Putamen (tissue), 1 donor: ENCODE measurements at regions not wholly inside any gene's neighbourhood (a gene's known extent, or its start where the extent isn't known, plus 50 kb on each side); places are given as distances from the start of the nearest gene placed in this dataset.
"Not testable (repeated sequence)": the region's sequence is repeated elsewhere in the genome, so short reads cannot be mapped to it uniquely, and the experiment has no call there.

Source experiments
- DNase-seq: peaks from one replicate; pipeline ENCODE4 v3.0.0-alpha.2; 2016; ENCODE audit warnings: low spot score

DNA sequence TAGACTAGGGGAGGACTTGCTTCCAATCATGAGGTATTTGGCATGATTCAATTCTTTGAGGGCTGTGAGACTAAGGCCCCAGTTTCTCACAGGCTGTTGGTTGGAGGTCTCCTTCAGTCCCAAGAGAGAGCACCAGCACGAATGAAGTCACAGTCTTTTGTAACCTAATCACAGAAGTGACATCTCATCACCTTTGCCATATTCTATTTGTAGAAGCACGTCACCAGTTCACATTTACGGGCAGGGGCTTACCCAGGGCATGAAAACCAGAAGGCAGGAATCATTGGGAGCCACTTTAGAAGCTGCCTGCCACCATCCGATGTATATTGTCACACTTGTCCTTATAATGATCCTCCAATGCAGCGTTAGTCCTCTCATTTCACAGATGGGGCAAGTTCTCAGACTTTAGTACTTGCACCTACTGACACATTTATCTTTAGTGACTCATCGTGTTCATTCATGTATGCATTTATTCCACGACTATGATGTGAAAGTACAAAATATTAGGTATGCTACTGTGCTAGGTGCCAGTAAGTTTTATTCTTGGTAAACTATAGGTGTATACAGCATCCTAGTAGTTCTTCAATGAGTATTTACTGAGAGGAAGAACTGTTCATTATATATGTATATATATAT, 163.8 kb upstream of the PGRMC2 start:
- no peak for DNase-seq

DNA sequence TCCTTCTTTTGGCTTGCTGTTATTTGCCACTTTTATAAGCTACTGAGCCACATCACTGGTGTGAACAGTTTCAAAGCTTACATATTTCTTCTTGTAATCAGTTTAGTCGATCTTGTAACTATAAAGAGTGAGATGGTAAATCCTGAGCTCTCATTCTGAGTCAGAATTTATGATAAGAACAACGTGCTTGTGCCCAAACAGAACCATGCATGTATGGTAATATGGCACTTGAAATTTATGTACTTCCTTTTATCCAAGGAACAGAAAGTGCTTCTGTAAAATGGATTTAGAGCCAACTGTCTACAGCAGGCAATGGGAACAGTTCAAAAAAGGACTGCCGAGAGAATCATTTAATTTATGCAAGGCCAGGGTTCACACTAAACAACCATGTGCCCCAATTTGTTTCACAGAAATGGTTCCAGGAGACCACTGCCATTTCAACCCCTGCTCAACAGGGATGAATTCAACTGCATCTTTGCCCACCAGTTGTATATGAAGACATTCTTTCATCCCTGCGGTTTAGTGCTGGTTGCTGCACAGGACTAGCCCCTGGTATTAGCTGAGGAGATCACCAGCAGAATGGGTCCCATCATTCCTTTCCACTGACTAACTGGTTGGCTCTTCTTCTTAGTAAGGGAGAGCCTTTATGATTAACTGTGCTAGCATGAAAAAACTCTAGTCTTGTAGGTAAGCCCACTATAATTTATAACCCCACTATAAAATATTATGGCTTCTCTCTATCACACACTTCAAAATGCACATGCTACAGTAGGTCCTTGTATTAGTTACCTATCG, 162.9 kb upstream of the PGRMC2 start:
- no peak for DNase-seq

DNA sequence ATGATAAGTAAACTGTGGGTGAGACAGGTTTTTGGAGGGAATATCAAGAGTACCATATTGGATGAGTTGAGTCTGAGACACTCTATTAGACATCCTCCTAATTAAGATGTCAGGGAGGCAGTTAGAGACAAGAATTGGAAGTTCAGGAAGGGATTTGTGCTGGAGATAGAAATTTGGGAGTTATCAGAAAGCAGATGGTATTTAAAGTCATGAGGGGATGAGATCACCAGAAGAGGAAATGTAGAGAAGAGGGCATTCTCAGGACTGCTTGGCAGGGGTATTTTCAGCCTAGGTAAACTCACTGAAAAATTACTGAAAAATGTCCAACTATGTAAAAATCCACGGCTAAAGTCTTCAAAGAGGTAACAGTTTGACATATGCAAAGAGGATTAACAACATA, 161.6 kb upstream of the PGRMC2 start:
- DNase-seq = no peak

DNA sequence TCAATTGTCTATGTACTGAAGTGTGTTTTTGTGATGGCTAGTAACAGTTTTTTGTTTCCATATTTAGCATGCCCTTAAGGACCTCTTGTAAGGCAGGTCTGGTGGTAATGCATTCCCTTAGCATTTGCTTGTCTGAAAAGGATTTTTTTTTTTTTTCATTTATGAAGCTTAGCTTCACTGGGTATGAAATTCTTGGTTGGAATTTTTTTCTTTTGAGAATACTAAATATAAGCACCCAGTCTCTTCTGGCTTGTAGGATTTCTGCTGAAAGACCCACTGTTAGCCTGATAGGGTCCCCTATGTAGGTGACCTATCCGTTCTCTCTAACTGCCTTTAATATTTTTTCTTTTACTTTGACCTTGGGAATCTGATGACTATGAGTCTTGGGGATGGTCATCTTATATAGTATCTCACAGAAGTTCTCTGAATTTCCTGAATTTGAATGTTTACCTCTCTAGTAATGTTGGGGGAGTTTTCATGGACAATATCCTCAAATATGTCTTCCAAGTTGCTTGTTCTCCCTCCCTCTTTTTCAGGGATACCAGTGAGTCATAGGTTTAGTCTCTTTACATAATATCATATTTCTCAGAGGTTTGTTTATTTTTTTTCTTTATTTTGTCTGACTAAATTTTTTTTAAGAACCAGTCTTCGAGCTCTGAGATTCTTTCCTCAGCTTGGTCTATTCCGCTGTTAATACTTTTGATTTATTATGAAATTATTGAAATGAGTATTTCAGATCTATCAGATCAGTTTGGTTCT, 157.1 kb upstream of the PGRMC2 start:
- no peak for DNase-seq

DNA sequence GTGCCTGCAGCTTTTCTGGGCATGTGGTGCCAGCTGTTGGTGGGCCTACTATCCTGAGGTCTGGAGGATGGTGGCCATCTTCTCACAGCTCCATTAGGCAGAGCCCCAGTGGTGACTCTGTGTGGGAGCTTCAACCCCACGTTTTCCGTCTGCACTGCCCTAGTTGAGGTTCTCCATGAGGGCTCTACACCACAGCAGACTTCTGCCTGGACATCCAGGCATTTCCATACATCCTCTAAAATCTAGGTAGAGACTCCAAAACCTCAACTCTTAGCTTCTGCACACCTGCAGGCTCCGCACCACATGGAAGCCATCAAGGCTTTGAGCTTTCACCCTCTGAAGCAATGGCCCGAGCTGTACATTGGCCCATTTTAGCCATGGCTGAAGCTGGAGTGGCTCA, 153.3 kb upstream of the PGRMC2 start:
- no peak for DNase-seq

GRCh38 chr4:128437023-128437422, 149.4 kb upstream of the PGRMC2 start:
- DNase-seq = not testable (repeated sequence)

DNA sequence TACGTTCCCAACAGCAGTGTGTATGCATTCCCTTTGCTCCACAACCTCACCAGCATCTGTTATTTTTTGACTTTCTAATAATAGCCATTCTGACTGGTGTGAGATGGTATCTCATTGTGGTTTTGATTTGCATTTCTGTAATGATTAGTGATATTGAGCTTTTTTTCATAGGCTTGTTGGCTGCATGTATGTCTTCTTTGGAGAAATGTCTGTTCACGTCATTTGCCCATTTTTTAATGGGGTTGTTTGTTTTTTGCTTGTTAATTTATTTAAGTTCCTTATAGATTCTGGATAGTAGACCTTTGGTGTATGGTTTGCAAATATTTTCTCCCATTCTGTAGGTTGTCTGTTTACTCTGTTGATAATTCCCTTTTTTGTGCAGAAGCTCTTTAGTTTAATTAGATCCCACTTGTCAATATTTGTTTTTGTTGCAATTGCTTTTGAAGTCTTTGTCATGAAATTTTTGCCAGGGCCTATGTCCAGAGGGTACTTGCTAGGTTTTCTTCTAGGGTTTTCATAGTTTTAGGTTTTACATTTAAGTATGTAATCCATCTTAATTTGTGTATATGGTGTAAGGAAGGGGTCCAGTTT, 141.5 kb upstream of the PGRMC2 start:
- DNase-seq = not testable (repeated sequence)

DNA sequence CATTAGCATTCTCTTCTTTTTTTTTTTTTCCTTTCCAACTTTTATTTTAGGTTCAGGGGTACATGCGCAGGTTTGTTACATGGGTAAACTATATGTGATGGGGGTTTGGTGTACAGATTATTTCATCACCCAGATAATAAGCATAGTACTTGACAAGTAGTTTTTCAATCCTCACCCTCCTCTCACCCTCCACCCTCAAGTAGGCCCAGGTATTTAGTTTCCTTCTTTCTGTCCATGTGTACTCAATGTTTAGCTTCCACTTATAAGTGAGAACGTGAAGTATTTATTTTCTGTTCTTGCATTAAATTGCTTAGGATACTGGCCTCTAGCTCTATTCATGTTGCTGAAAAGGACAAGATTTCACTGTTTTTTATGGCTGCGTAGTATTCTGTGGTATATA, 140.8 kb upstream of the PGRMC2 start:
- DNase-seq = no peak

GRCh38 chr4:128427832-128428366, 140.3 kb upstream of the PGRMC2 start:
- no peak for DNase-seq

DNA sequence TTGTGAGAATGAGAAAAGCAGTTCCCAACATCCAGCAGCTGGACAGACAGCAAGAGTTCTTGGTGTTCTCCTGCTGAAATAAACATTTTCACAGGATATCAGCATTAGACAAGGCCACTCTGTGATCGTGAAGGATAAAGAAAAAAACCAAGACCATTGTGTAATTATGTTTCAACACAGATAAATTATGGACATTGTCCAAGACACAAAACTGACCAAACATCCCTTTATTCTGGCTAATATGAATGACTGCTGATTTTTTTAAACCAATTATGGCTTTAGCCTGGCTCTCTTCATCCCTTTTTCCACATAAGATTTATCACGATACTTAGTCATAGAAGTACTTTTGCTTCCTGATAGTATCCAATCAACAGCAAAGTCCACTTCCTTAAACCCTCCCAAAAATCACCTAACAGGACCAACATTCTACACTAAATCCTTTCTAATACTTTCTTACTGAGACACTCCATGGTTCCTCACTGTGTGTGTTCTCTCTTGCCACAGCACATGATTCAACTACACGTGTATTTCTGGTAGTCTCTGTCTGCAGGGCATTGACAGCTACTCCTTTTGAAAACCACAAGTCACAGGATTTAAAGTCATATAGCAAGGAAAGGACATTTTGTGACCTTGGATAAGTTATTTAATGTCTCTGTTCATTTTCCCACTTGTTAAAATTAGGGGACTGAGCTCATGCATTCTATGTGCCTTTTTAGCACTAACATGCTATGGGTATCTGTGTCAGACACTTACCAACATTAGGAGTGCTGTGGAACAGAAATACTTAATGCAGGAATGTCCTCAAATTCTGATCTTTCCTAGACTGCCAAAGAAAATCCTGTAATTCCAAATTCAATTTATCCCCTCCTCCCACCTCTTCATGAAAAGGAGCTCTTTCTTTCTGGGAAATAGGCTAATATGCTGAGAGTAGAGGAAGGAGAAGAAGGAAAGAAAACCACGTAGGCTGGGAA, 137.2 kb upstream of the PGRMC2 start:
- DNase-seq = no peak

GRCh38 chr4:128422296-128422695, 134.7 kb upstream of the PGRMC2 start:
- DNase-seq = not testable (repeated sequence)

- no peak for DNase-seq
These were observed 129.3 kb upstream of the PGRMC2 start for GRCh38 chr4:128416921-128417320.

GRCh38 chr4:128410037-128410436, 122.4 kb upstream of the PGRMC2 start:
- no peak for DNase-seq

GRCh38 chr4:128403586-128403985, 116.0 kb upstream of the PGRMC2 start:
- no peak for DNase-seq

DNA sequence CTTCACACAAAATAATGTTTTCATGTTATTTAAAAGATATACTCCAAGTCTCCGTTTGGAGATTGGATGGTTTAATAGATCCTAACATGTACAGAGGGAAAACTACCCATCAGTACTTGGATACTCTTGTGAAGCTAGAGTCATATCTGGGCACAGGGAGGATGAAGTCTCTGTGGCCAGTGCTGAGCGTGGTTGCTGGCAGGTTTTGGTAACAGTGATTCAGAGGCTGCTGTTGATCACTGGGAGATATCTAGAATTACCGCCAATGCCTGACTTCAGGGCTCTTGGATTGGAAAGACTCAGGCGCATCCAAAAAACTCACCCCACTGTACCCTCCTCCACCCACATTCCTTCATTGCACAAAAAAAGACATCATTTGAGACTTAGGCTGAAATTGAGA, 107.2 kb upstream of the PGRMC2 start:
- no peak for DNase-seq

- no peak for DNase-seq
These were observed 105.6 kb upstream of the PGRMC2 start for GRCh38 chr4:128393101-128393704.

DNA sequence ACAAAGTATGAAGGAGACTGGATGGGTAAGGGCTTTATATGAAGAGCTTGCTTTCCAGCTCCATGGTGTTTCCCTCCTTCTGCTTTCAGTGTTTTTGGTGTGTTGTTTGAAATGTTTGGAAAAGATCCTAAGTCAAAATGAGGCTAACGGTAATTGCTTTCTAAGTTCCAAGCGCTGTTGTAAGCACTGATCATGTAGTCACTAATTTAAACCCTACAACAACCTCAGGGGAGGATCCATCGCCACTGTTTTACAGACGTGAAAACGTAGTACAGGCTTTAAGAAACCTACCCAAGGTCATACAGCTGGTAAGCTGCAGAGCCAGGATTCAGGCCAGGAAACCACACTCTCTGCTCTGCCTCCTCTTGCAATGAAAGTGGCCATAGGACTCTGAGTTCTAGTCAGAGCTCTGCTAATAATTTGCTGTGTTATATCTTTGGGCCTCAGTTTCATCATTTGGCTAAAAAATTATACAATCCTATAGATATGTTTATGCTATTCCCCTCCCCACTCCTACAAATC, 102.9 kb upstream of the PGRMC2 start:
- DNase-seq = no peak

- DNase-seq = no peak
These were observed 101.2 kb upstream of the PGRMC2 start for GRCh38 chr4:128388796-128389195.

- DNase-seq = no peak
These were observed 100.7 kb upstream of the PGRMC2 start for GRCh38 chr4:128388352-128388630.

GRCh38 chr4:128387600-128388351, 100.2 kb upstream of the PGRMC2 start:
- DNase-seq = no peak
